GM19240 (cell line): ENCODE measurements at regions not wholly inside any gene's neighbourhood (a gene's known extent, or its start where the extent isn't known, plus 50 kb on each side); places are given as distances from the start of the nearest gene placed in this dataset.
"Not testable (repeated sequence)": the region's sequence is repeated elsewhere in the genome, so short reads cannot be mapped to it uniquely, and the experiment has no call there.

Experiments used
- DNase-seq: peaks from one replicate; pipeline ENCODE4 v3.0.0; 2011; ENCODE audit warnings: low spot score; ENCODE audit not compliant: insufficient read length

GRCh38 chr17:68705714-68706076 is 104.5 kb upstream of the FAM20A start:
- DNase-seq = no peak

- DNase-seq = no peak
These were observed 103.9 kb upstream of the FAM20A start for GRCh38 chr17:68704871-68705713.

GRCh38 chr17:68701046-68701445 is 99.9 kb upstream of the FAM20A start:
- DNase-seq = no peak

- DNase-seq = no peak
These were observed 99.3 kb upstream of the FAM20A start for GRCh38 chr17:68700421-68700820.

GRCh38 chr17:68699936-68700335 is 98.8 kb upstream of the FAM20A start:
- DNase-seq = no peak

GRCh38 chr17:68698746-68699145 is 97.6 kb upstream of the FAM20A start:
- DNase-seq = no peak

GRCh38 chr17:68697850-68698361 is 96.7 kb upstream of the FAM20A start:
- DNase-seq = no peak

GRCh38 chr17:68695659-68696058 is 94.5 kb upstream of the FAM20A start:
- no peak for DNase-seq

GRCh38 chr17:68694791-68695485 is 93.8 kb upstream of the FAM20A start:
- no peak for DNase-seq

GRCh38 chr17:68693896-68694295 is 92.7 kb upstream of the FAM20A start:
- DNase-seq = no peak

- DNase-seq = no peak
These were observed 92.3 kb upstream of the FAM20A start for GRCh38 chr17:68693466-68693865.

- no peak for DNase-seq
These were observed 85.2 kb upstream of the FAM20A start for GRCh38 chr17:68686108-68686988.

GRCh38 chr17:68684949-68685357 is 83.8 kb upstream of the FAM20A start:
- DNase-seq = no peak

- DNase-seq = no peak
These were observed 81.7 kb upstream of the FAM20A start for GRCh38 chr17:68682903-68683302.

- DNase-seq = no peak
These were observed 78.7 kb upstream of the FAM20A start for GRCh38 chr17:68679882-68680281.

GRCh38 chr17:68676856-68677255 is 75.7 kb upstream of the FAM20A start:
- no peak for DNase-seq

- DNase-seq = no peak
These were observed 74.6 kb upstream of the FAM20A start for GRCh38 chr17:68675723-68676122.

- DNase-seq = no peak
These were observed 73.1 kb upstream of the FAM20A start for GRCh38 chr17:68674029-68674925.

GRCh38 chr17:68670967-68671693 is 70.0 kb upstream of the FAM20A start:
- no peak for DNase-seq

- not testable (repeated sequence) for DNase-seq
These were observed 65.3 kb upstream of the FAM20A start for GRCh38 chr17:68666438-68666837.
